GM23338 (cell line): ENCODE measurements at regions not wholly inside any gene's neighbourhood (a gene's known extent, or its start where the extent isn't known, plus 50 kb on each side); places are given as distances from the start of the nearest gene placed in this dataset.

Experiments
- ATAC-seq: fragments of 200-7000 bp; cut with Tn5 transposase; 3 replicates; pipeline ENCODE4 v1.9.1; 2020
- DNase-seq: peaks from one replicate; pipeline ENCODE4 v3.0.0-alpha.2; 2015; ENCODE audit warnings: low spot score
- H2AFZ ChIP-seq: fragments of 200-600 bp; sonication (generic); 2 replicates; pipeline ENCODE4 v1.8.0; 2016; ENCODE audit warnings: antibody characterized with exemption, mild to moderate bottlenecking, moderate library complexity
- H3F3A ChIP-seq: fragments of 200-600 bp; sonication (generic); replicated peaks from 2 replicates; pipeline ENCODE4 v1.8.0; 2017; ENCODE audit warnings: antibody characterized with exemption, mixed run types, low read depth
- H3K27ac ChIP-seq: fragments of 200-600 bp; sonication (generic); 2 replicates; pipeline ENCODE4 v1.6.1; 2016; ENCODE audit warnings: low read depth
- H3K27me3 ChIP-seq: fragments of 200-600 bp; sonication (generic); 2 replicates; pipeline ENCODE4 v1.8.0; 2016; ENCODE audit warnings: mild to moderate bottlenecking, mixed run types, moderate library complexity; ENCODE audit not compliant: insufficient read depth
- H3K36me3 ChIP-seq: fragments of 200-600 bp; sonication (generic); 2 replicates; pipeline ENCODE4 v1.8.0; 2016; ENCODE audit warnings: mild to moderate bottlenecking; ENCODE audit not compliant: insufficient read depth
- H3K4me1 ChIP-seq: fragments of 200-600 bp; sonication (generic); 2 replicates; pipeline ENCODE4 v1.8.0; 2016; ENCODE audit warnings: mild to moderate bottlenecking, moderate library complexity; ENCODE audit not compliant: insufficient read depth
- H3K4me2 ChIP-seq: fragments of 200-600 bp; sonication (generic); 2 replicates; pipeline ENCODE4 v1.7.1; 2017; ENCODE audit warnings: mixed run types
- H3K4me3 ChIP-seq: fragments of 200-600 bp; sonication (generic); 2 replicates; pipeline ENCODE4 v1.6.1; 2016; ENCODE audit warnings: mixed run types
- H3K79me2 ChIP-seq: fragments of 200-600 bp; sonication (generic); replicated peaks from 2 replicates; pipeline ENCODE4 v1.8.0; 2017; ENCODE audit warnings: mild to moderate bottlenecking; ENCODE audit not compliant: insufficient read depth
- H3K9me2 ChIP-seq: fragments of 200-600 bp; sonication (generic); 2 replicates; pipeline ENCODE4 v1.8.0; 2017; ENCODE audit not compliant: insufficient read depth
- H4K20me1 ChIP-seq: fragments of 200-600 bp; sonication (generic); replicated peaks from 2 replicates; pipeline ENCODE4 v1.8.0; 2017; ENCODE audit warnings: mild to moderate bottlenecking; ENCODE audit not compliant: insufficient read depth
- H3K27ac Mint-ChIP-seq: 2 replicates; pipeline ENCODE4 v1.8.0; 2020; ENCODE audit warnings: inconsistent platforms, mild to moderate bottlenecking, moderate library complexity, mixed read lengths
- H3K27me3 Mint-ChIP-seq: 3 replicates; pipeline ENCODE4 v1.8.0; 2022; ENCODE audit warnings: low read depth, mild to moderate bottlenecking, moderate library complexity, mixed read lengths, inconsistent platforms; ENCODE audit not compliant: insufficient read depth, poor library complexity
- H3K36me3 Mint-ChIP-seq: 3 replicates; pipeline ENCODE4 v1.8.0; 2021; ENCODE audit warnings: low read depth, mild to moderate bottlenecking, inconsistent platforms, moderate library complexity, mixed read lengths
- H3K4me1 Mint-ChIP-seq: 3 replicates; pipeline ENCODE4 v1.8.0; 2020; ENCODE audit warnings: mild to moderate bottlenecking, inconsistent platforms, mixed read lengths
- H3K4me3 Mint-ChIP-seq: 3 replicates; pipeline ENCODE4 v1.8.0; 2021; ENCODE audit warnings: moderate library complexity, mild to moderate bottlenecking, inconsistent platforms, mixed read lengths
- H3K9me3 Mint-ChIP-seq: 3 replicates; pipeline ENCODE4 v1.8.0; 2020; ENCODE audit warnings: moderate library complexity, mild to moderate bottlenecking, inconsistent platforms, mixed read lengths
- CREB1 ChIP-seq: fragments of 250-450 bp; sonication (Bioruptor Pico); IDR thresholded peaks from 2 replicates; pipeline ENCODE4 v1.5.0; 2020; ENCODE audit warnings: low read depth, mild to moderate bottlenecking, moderate library complexity
- EZH2 ChIP-seq: fragments of 200-600 bp; sonication (generic); IDR thresholded peaks from one replicate; pipeline ENCODE4 v1.8.0; 2017; ENCODE audit warnings: antibody characterized with exemption, mild to moderate bottlenecking, low read depth; ENCODE audit not compliant: unreplicated experiment
- EZH2phosphoT487 ChIP-seq: fragments of 200-600 bp; sonication (generic); IDR thresholded peaks from one replicate; pipeline ENCODE4 v1.8.1; 2018; ENCODE audit warnings: antibody characterized with exemption; ENCODE audit not compliant: unreplicated experiment
- JUNB ChIP-seq: IDR thresholded peaks from one replicate; pipeline ENCODE4 v1.6.1; 2016; ENCODE audit warnings: antibody characterized with exemption; ENCODE audit not compliant: unreplicated experiment
- NANOG ChIP-seq: IDR thresholded peaks from 2 replicates; pipeline ENCODE4 v1.6.1; 2016; ENCODE audit warnings: antibody characterized with exemption, borderline replicate concordance
- POLR2AphosphoS5 ChIP-seq: IDR thresholded peaks from 2 replicates; pipeline ENCODE4 v1.6.1; 2016; ENCODE audit warnings: antibody characterized with exemption, low read depth
- STAT1 ChIP-seq: IDR thresholded peaks from one replicate; pipeline ENCODE4 v1.6.1; 2016; ENCODE audit warnings: antibody characterized with exemption; ENCODE audit not compliant: unreplicated experiment
- ZNF114 ChIP-seq: fragments of 250-450 bp; sonication (Bioruptor Pico); IDR thresholded peaks from 2 replicates; pipeline ENCODE4 v1.5.0; 2020; ENCODE audit warnings: mild to moderate bottlenecking, moderate library complexity
- ZNF331 ChIP-seq: fragments of 250-450 bp; sonication (Bioruptor Pico); IDR thresholded peaks from 2 replicates; pipeline ENCODE4 v1.5.0; 2020; ENCODE audit warnings: low read depth, mild to moderate bottlenecking, moderate library complexity
- TF ChIP-seq, protein P1 (sequence below): IDR thresholded peaks from 2 replicates; pipeline ENCODE4 v1.6.1; 2016; ENCODE audit warnings: antibody characterized with exemption
- TF ChIP-seq, protein P2 (sequence below): fragments of 250-450 bp; sonication (Bioruptor Pico); IDR thresholded peaks from 2 replicates; pipeline ENCODE4 v1.5.0; 2020; ENCODE audit warnings: mild to moderate bottlenecking, moderate library complexity
- TF ChIP-seq, protein P3 (sequence below), 2 experiments: fragments of 200-600 bp in 1 of 2; sonication (generic) in 1 of 2; conservative IDR thresholded peaks; 2 replicates each; pipeline versions ENCODE4 v1.5.1 to v1.6.1; 2016 to 2017; ENCODE audit warnings: antibody characterized with exemption in 2 of 2, low read depth in 2 of 2, mild to moderate bottlenecking in 2 of 2, moderate library complexity in 1 of 2
- TF ChIP-seq, protein P4 (sequence below): IDR thresholded peaks from one replicate; pipeline ENCODE4 v1.6.1; 2018; ENCODE audit warnings: antibody characterized with exemption; ENCODE audit not compliant: unreplicated experiment

DNA sequence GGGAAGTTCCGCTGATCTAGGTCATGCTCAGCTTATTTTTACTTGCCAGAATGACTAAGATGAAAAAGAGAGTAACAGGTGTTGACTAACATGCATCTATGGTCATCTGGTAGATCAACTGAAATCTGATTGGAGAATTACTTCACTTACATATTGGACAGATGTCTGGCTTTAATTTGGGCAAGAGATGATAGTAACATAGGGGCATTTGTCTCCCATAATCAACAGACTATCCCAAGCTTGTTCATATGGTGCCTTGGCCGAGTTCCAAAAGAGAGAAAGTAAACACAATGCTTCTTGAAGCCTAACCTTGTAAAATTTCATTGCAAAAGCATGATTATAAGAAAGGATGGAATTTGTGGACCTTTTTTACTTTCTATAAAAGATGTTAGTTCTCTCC lies 503.7 kb downstream of the ADCYAP1 start:
- Mint-ChIP-seq H3K27me3 (no peaks in the 10 kb centered on the region), H3K4me1 (no peaks in the 10 kb centered on the region), H3K4me3 (no peak overlapping the region), H3K9me3 (no peaks in the 10 kb centered on the region), H3K36me3 (no peaks in the 10 kb centered on the region), H3K27ac (no peak overlapping the region)
- Histone ChIP-seq H3K4me1 (no peaks in the 10 kb centered on the region), H3K79me2 (no peaks in the 10 kb centered on the region), H3K4me2 (no peak overlapping the region), H3F3A (no peaks in the 10 kb centered on the region), H2AFZ (no peak overlapping the region), H3K27ac (no peak overlapping the region), H3K36me3 (no peaks in the 10 kb centered on the region), H3K27me3 (no peaks in the 10 kb centered on the region), H3K4me3 (no peak overlapping the region), H3K9me2 (no peaks in the 10 kb centered on the region), H4K20me1 (no peaks in the 10 kb centered on the region)
- DNase-seq (no peak), ATAC-seq (no peak)
- TF ChIP-seq, protein P1, sequence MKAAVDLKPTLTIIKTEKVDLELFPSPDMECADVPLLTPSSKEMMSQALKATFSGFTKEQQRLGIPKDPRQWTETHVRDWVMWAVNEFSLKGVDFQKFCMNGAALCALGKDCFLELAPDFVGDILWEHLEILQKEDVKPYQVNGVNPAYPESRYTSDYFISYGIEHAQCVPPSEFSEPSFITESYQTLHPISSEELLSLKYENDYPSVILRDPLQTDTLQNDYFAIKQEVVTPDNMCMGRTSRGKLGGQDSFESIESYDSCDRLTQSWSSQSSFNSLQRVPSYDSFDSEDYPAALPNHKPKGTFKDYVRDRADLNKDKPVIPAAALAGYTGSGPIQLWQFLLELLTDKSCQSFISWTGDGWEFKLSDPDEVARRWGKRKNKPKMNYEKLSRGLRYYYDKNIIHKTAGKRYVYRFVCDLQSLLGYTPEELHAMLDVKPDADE, result no peak
- no peak for TF ChIP-seq ZNF331 (CRISPR knock-in tag)
- no peak for TF ChIP-seq EZH2
- TF ChIP-seq, protein P2, sequence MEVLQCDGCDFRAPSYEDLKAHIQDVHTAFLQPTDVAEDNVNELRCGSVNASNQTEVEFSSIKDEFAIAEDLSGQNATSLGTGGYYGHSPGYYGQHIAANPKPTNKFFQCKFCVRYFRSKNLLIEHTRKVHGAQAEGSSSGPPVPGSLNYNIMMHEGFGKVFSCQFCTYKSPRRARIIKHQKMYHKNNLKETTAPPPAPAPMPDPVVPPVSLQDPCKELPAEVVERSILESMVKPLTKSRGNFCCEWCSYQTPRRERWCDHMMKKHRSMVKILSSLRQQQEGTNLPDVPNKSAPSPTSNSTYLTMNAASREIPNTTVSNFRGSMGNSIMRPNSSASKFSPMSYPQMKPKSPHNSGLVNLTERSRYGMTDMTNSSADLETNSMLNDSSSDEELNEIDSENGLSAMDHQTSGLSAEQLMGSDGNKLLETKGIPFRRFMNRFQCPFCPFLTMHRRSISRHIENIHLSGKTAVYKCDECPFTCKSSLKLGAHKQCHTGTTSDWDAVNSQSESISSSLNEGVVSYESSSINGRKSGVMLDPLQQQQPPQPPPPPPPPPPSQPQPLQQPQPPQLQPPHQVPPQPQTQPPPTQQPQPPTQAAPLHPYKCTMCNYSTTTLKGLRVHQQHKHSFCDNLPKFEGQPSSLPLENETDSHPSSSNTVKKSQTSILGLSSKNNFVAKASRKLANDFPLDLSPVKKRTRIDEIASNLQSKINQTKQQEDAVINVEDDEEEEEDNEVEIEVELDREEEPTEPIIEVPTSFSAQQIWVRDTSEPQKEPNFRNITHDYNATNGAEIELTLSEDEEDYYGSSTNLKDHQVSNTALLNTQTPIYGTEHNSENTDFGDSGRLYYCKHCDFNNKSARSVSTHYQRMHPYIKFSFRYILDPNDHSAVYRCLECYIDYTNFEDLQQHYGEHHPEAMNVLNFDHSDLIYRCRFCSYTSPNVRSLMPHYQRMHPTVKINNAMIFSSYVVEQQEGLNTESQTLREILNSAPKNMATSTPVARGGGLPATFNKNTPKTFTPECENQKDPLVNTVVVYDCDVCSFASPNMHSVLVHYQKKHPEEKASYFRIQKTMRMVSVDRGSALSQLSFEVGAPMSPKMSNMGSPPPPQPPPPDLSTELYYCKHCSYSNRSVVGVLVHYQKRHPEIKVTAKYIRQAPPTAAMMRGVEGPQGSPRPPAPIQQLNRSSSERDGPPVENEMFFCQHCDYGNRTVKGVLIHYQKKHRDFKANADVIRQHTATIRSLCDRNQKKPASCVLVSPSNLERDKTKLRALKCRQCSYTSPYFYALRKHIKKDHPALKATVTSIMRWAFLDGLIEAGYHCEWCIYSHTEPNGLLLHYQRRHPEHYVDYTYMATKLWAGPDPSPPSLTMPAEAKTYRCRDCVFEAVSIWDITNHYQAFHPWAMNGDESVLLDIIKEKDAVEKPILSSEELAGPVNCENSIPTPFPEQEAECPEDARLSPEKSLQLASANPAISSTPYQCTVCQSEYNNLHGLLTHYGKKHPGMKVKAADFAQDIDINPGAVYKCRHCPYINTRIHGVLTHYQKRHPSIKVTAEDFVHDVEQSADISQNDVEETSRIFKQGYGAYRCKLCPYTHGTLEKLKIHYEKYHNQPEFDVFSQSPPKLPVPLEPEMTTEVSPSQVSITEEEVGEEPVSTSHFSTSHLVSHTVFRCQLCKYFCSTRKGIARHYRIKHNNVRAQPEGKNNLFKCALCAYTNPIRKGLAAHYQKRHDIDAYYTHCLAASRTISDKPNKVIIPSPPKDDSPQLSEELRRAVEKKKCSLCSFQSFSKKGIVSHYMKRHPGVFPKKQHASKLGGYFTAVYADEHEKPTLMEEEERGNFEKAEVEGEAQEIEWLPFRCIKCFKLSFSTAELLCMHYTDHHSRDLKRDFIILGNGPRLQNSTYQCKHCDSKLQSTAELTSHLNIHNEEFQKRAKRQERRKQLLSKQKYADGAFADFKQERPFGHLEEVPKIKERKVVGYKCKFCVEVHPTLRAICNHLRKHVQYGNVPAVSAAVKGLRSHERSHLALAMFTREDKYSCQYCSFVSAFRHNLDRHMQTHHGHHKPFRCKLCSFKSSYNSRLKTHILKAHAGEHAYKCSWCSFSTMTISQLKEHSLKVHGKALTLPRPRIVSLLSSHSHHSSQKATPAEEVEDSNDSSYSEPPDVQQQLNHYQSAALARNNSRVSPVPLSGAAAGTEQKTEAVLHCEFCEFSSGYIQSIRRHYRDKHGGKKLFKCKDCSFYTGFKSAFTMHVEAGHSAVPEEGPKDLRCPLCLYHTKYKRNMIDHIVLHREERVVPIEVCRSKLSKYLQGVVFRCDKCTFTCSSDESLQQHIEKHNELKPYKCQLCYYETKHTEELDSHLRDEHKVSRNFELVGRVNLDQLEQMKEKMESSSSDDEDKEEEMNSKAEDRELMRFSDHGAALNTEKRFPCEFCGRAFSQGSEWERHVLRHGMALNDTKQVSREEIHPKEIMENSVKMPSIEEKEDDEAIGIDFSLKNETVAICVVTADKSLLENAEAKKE (CRISPR knock-in tag), result no peak
- TF ChIP-seq, protein P3, sequence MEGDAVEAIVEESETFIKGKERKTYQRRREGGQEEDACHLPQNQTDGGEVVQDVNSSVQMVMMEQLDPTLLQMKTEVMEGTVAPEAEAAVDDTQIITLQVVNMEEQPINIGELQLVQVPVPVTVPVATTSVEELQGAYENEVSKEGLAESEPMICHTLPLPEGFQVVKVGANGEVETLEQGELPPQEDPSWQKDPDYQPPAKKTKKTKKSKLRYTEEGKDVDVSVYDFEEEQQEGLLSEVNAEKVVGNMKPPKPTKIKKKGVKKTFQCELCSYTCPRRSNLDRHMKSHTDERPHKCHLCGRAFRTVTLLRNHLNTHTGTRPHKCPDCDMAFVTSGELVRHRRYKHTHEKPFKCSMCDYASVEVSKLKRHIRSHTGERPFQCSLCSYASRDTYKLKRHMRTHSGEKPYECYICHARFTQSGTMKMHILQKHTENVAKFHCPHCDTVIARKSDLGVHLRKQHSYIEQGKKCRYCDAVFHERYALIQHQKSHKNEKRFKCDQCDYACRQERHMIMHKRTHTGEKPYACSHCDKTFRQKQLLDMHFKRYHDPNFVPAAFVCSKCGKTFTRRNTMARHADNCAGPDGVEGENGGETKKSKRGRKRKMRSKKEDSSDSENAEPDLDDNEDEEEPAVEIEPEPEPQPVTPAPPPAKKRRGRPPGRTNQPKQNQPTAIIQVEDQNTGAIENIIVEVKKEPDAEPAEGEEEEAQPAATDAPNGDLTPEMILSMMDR (conservative IDR thresholded peaks at IDR 0.05; ENCODE audit: low read depth in 2 of 2), result no peak
- TF ChIP-seq, protein P4, sequence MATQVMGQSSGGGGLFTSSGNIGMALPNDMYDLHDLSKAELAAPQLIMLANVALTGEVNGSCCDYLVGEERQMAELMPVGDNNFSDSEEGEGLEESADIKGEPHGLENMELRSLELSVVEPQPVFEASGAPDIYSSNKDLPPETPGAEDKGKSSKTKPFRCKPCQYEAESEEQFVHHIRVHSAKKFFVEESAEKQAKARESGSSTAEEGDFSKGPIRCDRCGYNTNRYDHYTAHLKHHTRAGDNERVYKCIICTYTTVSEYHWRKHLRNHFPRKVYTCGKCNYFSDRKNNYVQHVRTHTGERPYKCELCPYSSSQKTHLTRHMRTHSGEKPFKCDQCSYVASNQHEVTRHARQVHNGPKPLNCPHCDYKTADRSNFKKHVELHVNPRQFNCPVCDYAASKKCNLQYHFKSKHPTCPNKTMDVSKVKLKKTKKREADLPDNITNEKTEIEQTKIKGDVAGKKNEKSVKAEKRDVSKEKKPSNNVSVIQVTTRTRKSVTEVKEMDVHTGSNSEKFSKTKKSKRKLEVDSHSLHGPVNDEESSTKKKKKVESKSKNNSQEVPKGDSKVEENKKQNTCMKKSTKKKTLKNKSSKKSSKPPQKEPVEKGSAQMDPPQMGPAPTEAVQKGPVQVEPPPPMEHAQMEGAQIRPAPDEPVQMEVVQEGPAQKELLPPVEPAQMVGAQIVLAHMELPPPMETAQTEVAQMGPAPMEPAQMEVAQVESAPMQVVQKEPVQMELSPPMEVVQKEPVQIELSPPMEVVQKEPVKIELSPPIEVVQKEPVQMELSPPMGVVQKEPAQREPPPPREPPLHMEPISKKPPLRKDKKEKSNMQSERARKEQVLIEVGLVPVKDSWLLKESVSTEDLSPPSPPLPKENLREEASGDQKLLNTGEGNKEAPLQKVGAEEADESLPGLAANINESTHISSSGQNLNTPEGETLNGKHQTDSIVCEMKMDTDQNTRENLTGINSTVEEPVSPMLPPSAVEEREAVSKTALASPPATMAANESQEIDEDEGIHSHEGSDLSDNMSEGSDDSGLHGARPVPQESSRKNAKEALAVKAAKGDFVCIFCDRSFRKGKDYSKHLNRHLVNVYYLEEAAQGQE, result no peak
- no peak for TF ChIP-seq POLR2AphosphoS5
- no peak for TF ChIP-seq STAT1
- no peak for TF ChIP-seq ZNF114 (CRISPR knock-in tag)
- no peak for TF ChIP-seq CREB1 (CRISPR knock-in tag)
- no peak for TF ChIP-seq JUNB
- no peak for TF ChIP-seq EZH2phosphoT487
- no peak for TF ChIP-seq NANOG
